ENCODE measurements at regions not wholly inside any gene's neighbourhood (a gene's known extent, or its start where the extent isn't known, plus 50 kb on each side); places are given as distances from the start of the nearest gene placed in this dataset.
"Not testable (repeated sequence)": the region's sequence is repeated elsewhere in the genome, so short reads cannot be mapped to it uniquely, and the experiment has no call there.

DNA sequence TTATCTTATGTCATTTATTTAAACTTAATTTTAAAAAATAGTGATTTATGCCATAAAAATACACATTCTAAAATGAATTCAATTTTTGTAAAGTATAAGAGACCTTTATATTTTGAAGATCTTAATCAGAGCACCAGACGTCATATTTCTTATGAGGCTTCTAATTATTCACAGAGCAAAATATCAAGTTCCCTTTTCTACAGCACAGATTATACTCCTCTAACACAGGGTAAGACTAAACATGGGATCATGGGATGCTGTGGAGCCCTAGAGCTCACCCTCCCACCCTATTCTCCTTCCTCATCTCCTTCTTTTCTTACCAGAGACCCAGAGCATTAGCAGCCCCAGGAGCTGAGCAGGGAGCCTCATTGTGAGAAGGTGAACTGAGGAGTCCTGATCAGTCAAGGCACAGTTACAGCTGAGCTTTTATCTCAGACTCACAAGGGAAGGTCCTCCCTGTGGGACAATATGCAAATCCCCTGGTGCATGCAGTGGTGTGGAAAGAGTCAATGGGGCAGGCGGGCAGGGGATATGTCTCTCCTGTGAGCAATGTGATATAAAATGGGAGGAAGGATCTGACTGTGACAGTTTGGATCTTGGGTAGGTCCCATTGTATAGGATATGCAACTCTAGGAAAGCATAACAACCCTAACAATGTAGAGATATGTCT lies 530.7 kb downstream of the RPIA start:
- TF ChIP-seq, protein P1, sequence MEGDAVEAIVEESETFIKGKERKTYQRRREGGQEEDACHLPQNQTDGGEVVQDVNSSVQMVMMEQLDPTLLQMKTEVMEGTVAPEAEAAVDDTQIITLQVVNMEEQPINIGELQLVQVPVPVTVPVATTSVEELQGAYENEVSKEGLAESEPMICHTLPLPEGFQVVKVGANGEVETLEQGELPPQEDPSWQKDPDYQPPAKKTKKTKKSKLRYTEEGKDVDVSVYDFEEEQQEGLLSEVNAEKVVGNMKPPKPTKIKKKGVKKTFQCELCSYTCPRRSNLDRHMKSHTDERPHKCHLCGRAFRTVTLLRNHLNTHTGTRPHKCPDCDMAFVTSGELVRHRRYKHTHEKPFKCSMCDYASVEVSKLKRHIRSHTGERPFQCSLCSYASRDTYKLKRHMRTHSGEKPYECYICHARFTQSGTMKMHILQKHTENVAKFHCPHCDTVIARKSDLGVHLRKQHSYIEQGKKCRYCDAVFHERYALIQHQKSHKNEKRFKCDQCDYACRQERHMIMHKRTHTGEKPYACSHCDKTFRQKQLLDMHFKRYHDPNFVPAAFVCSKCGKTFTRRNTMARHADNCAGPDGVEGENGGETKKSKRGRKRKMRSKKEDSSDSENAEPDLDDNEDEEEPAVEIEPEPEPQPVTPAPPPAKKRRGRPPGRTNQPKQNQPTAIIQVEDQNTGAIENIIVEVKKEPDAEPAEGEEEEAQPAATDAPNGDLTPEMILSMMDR (IDR thresholded peaks at IDR 0.05; ENCODE audit: extremely low read depth in 1 of 2, insufficient read depth in 1 of 2, low read depth in 1 of 2, low read length in 2 of 2) = not testable (repeated sequence)
- not testable (repeated sequence) for TF ChIP-seq POLR2A (IDR thresholded peaks at IDR 0.05; ENCODE audit: low read depth, low read length); POLR2AphosphoS5 (IDR thresholded peaks at IDR 0.05; ENCODE audit: insufficient read depth, low read depth, low read length); EZH2 (IDR thresholded peaks at IDR 0.05; ENCODE audit: borderline replicate concordance, low read depth, low read length, severe bottlenecking); MAX (IDR thresholded peaks at IDR 0.05; ENCODE audit: insufficient read depth, insufficient read length); JUN (IDR thresholded peaks at IDR 0.05; ENCODE audit: borderline replicate concordance, insufficient read depth, insufficient read length, low read depth); MYC (IDR thresholded peaks at IDR 0.05; ENCODE audit: low read depth, low read length); FOS (IDR thresholded peaks at IDR 0.05; ENCODE audit: borderline replicate concordance, insufficient read depth, low read length); GATA2 (IDR thresholded peaks at IDR 0.05; ENCODE audit: insufficient read depth, insufficient read length, low read depth, low read length)
